ENCODE measurements at regions not wholly inside any gene's neighbourhood (a gene's known extent, or its start where the extent isn't known, plus 50 kb on each side); places are given as distances from the start of the nearest gene placed in this dataset.

GRCh38 chr6:142537612-142538478 is 236.0 kb downstream of the ADGRG6 start:
- TF ChIP-seq CTCF (conservative IDR thresholded peaks at IDR 0.05) (peak; percentile 75), ZFX (IDR thresholded peaks at IDR 0.05) (no peak)

Data from C4-2B (cell line).